OCI-LY7 (cell line): ENCODE measurements at regions not wholly inside any gene's neighbourhood (a gene's known extent, or its start where the extent isn't known, plus 50 kb on each side); places are given as distances from the start of the nearest gene placed in this dataset.

Experiments
- BruUV-seq: library from RNA; stranded (reverse); fragments of 400-500 nt; replicated peaks from 2 replicates; lab custom pipeline; 2021; lab: Mats Ljungman, UMichigan
- CTCF ChIA-PET: fragments of 300-600 bp; sonication (Branson Sonifier 250); formaldehyde crosslinking; loops from one replicate; lab custom pipeline; 2022; ENCODE audit warnings: antibody characterized with exemption; ENCODE audit not compliant: unreplicated experiment; lab: Charles Lee
- POLR2A ChIA-PET: fragments of 300-600 bp; sonication (Branson Sonifier 250); formaldehyde crosslinking; loops from one replicate; lab custom pipeline; 2022; ENCODE audit warnings: antibody characterized with exemption; lab: Charles Lee
- DNase-seq: peaks from one replicate; pipeline ENCODE4 v3.0.0-alpha.2; 2015; ENCODE audit warnings: low spot score
- H2AFZ ChIP-seq: fragments of 200-600 bp; sonication (generic), shearing (Covaris generic); 2 replicates; pipeline ENCODE4 v1.6.1; 2014; ENCODE audit warnings: mild to moderate bottlenecking, antibody characterized with exemption, low read length, moderate library complexity
- H3K27ac ChIP-seq: fragments of 200-600 bp; sonication (generic); 2 replicates; pipeline ENCODE4 v1.5.1; 2014; ENCODE audit warnings: mixed run types, low read depth, mild to moderate bottlenecking, moderate library complexity, low read length, inconsistent platforms; ENCODE audit not compliant: poor library complexity, severe bottlenecking
- H3K36me3 ChIP-seq: fragments of 200-600 bp; sonication (generic); 2 replicates; pipeline ENCODE4 v1.6.1; 2014; ENCODE audit warnings: mild to moderate bottlenecking, antibody characterized with exemption, low read length, moderate library complexity, mixed read lengths; ENCODE audit not compliant: insufficient read depth
- H3K4me1 ChIP-seq: fragments of 200-600 bp; sonication (generic); 2 replicates; pipeline ENCODE4 v1.5.1; 2014; ENCODE audit warnings: mild to moderate bottlenecking, low read length; ENCODE audit not compliant: insufficient read depth, poor library complexity, severe bottlenecking
- H3K4me2 ChIP-seq: fragments of 200-600 bp; sonication (generic); 2 replicates; pipeline ENCODE4 v1.6.1; 2014; ENCODE audit warnings: mild to moderate bottlenecking, low read length
- H3K4me3 ChIP-seq: fragments of 200-600 bp; sonication (generic); 2 replicates; pipeline ENCODE4 v1.5.1; 2014; ENCODE audit warnings: mild to moderate bottlenecking, low read depth, low read length; ENCODE audit not compliant: poor library complexity, severe bottlenecking
- H3K79me2 ChIP-seq: fragments of 200-600 bp; sonication (generic); 2 replicates; pipeline ENCODE4 v1.6.1; 2016; ENCODE audit warnings: low read depth, mild to moderate bottlenecking, low read length, moderate library complexity, mixed read lengths; ENCODE audit not compliant: insufficient read depth
- H3K9me2 ChIP-seq: fragments of 200-600 bp; sonication (generic); 2 replicates; pipeline ENCODE4 v1.6.1; 2016; ENCODE audit warnings: mild to moderate bottlenecking, low read length, mixed read lengths; ENCODE audit not compliant: insufficient read depth
- H3K9me3 ChIP-seq: fragments of 200-600 bp; sonication (generic); 2 replicates; pipeline ENCODE4 v1.6.1; 2014; ENCODE audit warnings: mild to moderate bottlenecking, mixed run types, low read length, mixed read lengths
- H4K20me1 ChIP-seq: fragments of 200-600 bp; sonication (generic); 2 replicates; pipeline ENCODE4 v1.6.1; 2014; ENCODE audit warnings: mild to moderate bottlenecking, antibody characterized with exemption, low read length, moderate library complexity, mixed read lengths; ENCODE audit not compliant: insufficient read depth
- CTCF ChIP-seq: fragments of 200-600 bp; sonication (generic); conservative IDR thresholded peaks from 2 replicates; pipeline ENCODE4 v1.5.1; 2014; ENCODE audit warnings: mild to moderate bottlenecking, antibody characterized with exemption, low read length, moderate library complexity, mixed read lengths
- EZH2phosphoT487 ChIP-seq: fragments of 200-600 bp; sonication (generic); IDR thresholded peaks from 2 replicates; pipeline ENCODE4 v1.6.1; 2018; ENCODE audit warnings: low read depth, borderline replicate concordance, mild to moderate bottlenecking, mixed run types, antibody characterized with exemption, low read length, moderate library complexity, mixed read lengths
- intact Hi-C: fragments of 100-400 bp; cut with micrococcal nuclease; formaldehyde crosslinking; loops from one replicate; pipeline ENCODE4 v1.10.0; 2022; ENCODE audit not compliant: unreplicated experiment

- BruUV-seq = no TSS peak
- Histone ChIP-seq H3K4me1 (no peaks in the 10 kb centered on the region), H3K4me3 (no peak overlapping the region), H3K4me2 (no peak overlapping the region), H2AFZ (no peak overlapping the region), H3K79me2 (no peaks in the 10 kb centered on the region), H3K9me3 (no peaks in the 10 kb centered on the region), H3K9me2 (no peaks in the 10 kb centered on the region), H4K20me1 (no peaks in the 10 kb centered on the region), H3K27ac (no peak overlapping the region), H3K36me3 (no peaks in the 10 kb centered on the region)
- TF ChIP-seq EZH2phosphoT487 (no peak), CTCF (no peak)
- DNase-seq = no peak
- POLR2A ChIA-PET = no interaction called here
- CTCF ChIA-PET = no interaction called here
- intact Hi-C loops = no loop called here
These were observed 114.3 kb upstream of the PJA2 start for GRCh38 chr5:109524026-109524425.

- intact Hi-C loops = no loop called here
- Histone ChIP-seq H3K9me3 (no peaks in the 10 kb centered on the region), H3K36me3 (no peaks in the 10 kb centered on the region), H3K9me2 (no peaks in the 10 kb centered on the region), H3K79me2 (no peaks in the 10 kb centered on the region), H3K4me2 (no peak overlapping the region), H3K4me3 (no peak overlapping the region), H4K20me1 (no peaks in the 10 kb centered on the region), H3K27ac (no peak overlapping the region), H3K4me1 (no peaks in the 10 kb centered on the region), H2AFZ (no peak overlapping the region)
- no peak for DNase-seq
- no peak for TF ChIP-seq EZH2phosphoT487
- TF ChIP-seq CTCF = no peak
- BruUV-seq = no TSS peak
- CTCF ChIA-PET = no interaction called here
- POLR2A ChIA-PET = interaction anchor here (0.6 to 1.0 kb wide), 2 partner anchors 1013 to 1162 kb away, joined by 4 to 5 read pairs; no protein-coding TSS in a partner anchor
These were observed 112.6 kb upstream of the PJA2 start for GRCh38 chr5:109522404-109522803.

DNA sequence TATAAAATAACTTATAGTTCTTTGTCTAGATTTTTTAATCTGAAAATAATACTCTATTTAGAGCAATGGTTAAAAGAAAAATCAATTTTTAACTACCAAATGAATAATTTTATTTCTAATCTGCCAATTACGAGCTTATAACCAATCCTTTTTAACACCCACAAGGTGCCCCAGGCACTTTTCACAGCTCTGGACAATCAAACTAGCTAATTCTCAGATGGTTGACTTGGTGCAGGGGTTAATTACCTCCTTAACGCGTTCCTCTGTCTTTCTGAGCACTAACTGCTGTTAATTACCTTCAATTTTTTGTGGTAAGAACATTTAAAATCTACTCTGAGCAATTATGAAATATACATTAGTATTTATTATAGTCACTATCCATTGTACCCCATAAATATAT, 109.6 kb upstream of the PJA2 start:
- POLR2A ChIA-PET = interaction anchor here (1.2 kb wide), 1 partner anchor 9 kb away, joined by 3 read pairs; no protein-coding TSS in a partner anchor
- DNase-seq = no peak
- CTCF ChIA-PET = no interaction called here
- Histone ChIP-seq H2AFZ (no peak overlapping the region), H3K36me3 (no peaks in the 10 kb centered on the region), H3K4me2 (no peak overlapping the region), H4K20me1 (no peaks in the 10 kb centered on the region), H3K27ac (no peak overlapping the region), H3K9me3 (no peaks in the 10 kb centered on the region), H3K4me1 (no peaks in the 10 kb centered on the region), H3K79me2 (no peaks in the 10 kb centered on the region), H3K9me2 (no peaks in the 10 kb centered on the region), H3K4me3 (no peak overlapping the region)
- TF ChIP-seq CTCF (no peak), EZH2phosphoT487 (no peak)
- intact Hi-C loops = no loop called here
- no TSS peak for BruUV-seq
